ENCODE measurements at regions not wholly inside any gene's neighbourhood (a gene's known extent, or its start where the extent isn't known, plus 50 kb on each side); places are given as distances from the start of the nearest gene placed in this dataset.
"Not testable (repeated sequence)": the region's sequence is repeated elsewhere in the genome, so short reads cannot be mapped to it uniquely, and the experiment has no call there.

DNA sequence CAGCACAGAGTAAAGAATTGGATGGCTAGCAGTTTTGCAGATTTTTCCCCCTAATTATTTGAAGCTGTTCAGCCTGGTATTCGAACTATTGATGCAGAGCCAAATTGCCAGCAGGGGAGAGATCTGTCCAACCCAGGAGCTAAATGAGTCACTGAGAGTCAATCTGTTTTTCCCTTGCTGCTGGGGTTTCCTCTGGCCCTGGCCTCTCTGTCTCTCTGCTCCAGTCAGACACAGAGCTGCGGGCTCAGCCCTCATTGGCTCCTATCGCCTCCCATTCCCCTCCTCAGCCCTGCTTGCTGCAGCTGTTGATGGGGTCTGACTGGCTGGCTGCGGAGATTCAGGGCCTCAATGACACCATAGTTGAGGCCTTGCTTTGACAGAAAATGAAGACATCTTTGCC lies 284.9 kb upstream of the NOTCH2NLA start:
- H3K9me3 ChIP-seq (ENCODE audit: control insufficient read depth in 3 of 3, low read length in 3 of 3); H3K4me3 ChIP-seq (ENCODE audit: low read length in 3 of 3); H3K4me1 ChIP-seq (ENCODE audit: control insufficient read depth in 3 of 3, insufficient read depth in 3 of 3, low read length in 3 of 3); H3K9ac ChIP-seq (ENCODE audit: low read depth in 1 of 3, low read length in 3 of 3); H3K36me3 ChIP-seq (ENCODE audit: control insufficient read depth in 3 of 3, insufficient read depth in 3 of 3, low read length in 3 of 3); H3K27me3 ChIP-seq (ENCODE audit: control insufficient read depth in 3 of 3, insufficient read depth in 3 of 3, low read length in 3 of 3); H3K27ac ChIP-seq (ENCODE audit: low read depth, low read length): not testable (repeated sequence)

DNA sequence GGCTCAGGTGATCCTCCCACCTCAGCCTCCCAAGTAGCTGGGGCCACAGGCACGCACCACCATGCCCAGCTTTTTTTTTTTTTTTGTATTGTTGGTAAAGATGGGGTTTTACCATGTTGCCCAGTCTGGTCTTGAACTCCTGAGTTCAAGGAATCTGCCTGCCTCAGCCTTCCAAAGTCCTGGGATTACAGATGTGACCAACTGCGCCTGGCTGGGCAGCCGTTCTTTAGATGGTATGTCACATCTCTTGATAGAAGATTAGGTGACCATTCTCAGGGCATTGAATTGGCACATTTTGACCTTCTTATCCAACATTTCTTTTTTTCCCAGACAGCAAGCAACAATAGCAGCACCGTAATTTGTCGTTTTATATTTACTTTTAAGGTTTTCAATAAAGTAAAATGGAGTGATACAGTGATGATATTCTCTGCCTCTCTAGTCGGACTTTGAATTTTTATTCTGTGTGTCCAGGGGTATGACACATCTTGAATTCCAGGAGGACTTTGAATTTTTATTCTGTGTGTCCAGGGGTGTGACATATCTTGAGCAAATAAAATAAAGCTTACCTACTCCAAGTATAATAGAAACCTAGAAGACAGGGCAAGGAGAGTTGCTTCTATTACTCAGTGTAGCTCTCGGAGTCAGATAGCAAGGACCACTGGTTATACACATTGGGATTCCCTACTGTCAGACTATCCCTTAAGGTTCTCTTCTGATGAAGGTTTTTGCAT lies 282.4 kb upstream of the NOTCH2NLA start:
- H3K36me3 ChIP-seq (ENCODE audit: control insufficient read depth in 3 of 3, insufficient read depth in 3 of 3, low read length in 3 of 3); H3K27me3 ChIP-seq (ENCODE audit: control insufficient read depth in 3 of 3, insufficient read depth in 3 of 3, low read length in 3 of 3); H3K27ac ChIP-seq (ENCODE audit: low read depth, low read length); H3K9ac ChIP-seq (ENCODE audit: low read depth in 1 of 3, low read length in 3 of 3); H3K4me3 ChIP-seq (ENCODE audit: low read length in 3 of 3); H3K9me3 ChIP-seq (ENCODE audit: control insufficient read depth in 3 of 3, low read length in 3 of 3); H3K4me1 ChIP-seq (ENCODE audit: control insufficient read depth in 3 of 3, insufficient read depth in 3 of 3, low read length in 3 of 3): not testable (repeated sequence)

- H3K9ac ChIP-seq (ENCODE audit: low read depth in 1 of 3, low read length in 3 of 3); H3K9me3 ChIP-seq (ENCODE audit: control insufficient read depth in 3 of 3, low read length in 3 of 3); H3K36me3 ChIP-seq (ENCODE audit: control insufficient read depth in 3 of 3, insufficient read depth in 3 of 3, low read length in 3 of 3); H3K4me1 ChIP-seq (ENCODE audit: control insufficient read depth in 3 of 3, insufficient read depth in 3 of 3, low read length in 3 of 3); H3K27me3 ChIP-seq (ENCODE audit: control insufficient read depth in 3 of 3, insufficient read depth in 3 of 3, low read length in 3 of 3); H3K27ac ChIP-seq (ENCODE audit: low read depth, low read length); H3K4me3 ChIP-seq (ENCODE audit: low read length in 3 of 3): not testable (repeated sequence)
Observed at GRCh38 chr1:146510248-146510983, 281.6 kb upstream of the NOTCH2NLA start.

GRCh38 chr1:146504121-146504520 lies 275.3 kb upstream of the NOTCH2NLA start:
- not testable (repeated sequence) for H3K4me1 ChIP-seq (ENCODE audit: control insufficient read depth in 3 of 3, insufficient read depth in 3 of 3, low read length in 3 of 3); H3K36me3 ChIP-seq (ENCODE audit: control insufficient read depth in 3 of 3, insufficient read depth in 3 of 3, low read length in 3 of 3); H3K27ac ChIP-seq (ENCODE audit: low read depth, low read length); H3K9me3 ChIP-seq (ENCODE audit: control insufficient read depth in 3 of 3, low read length in 3 of 3); H3K27me3 ChIP-seq (ENCODE audit: control insufficient read depth in 3 of 3, insufficient read depth in 3 of 3, low read length in 3 of 3); H3K9ac ChIP-seq (ENCODE audit: low read depth in 1 of 3, low read length in 3 of 3); H3K4me3 ChIP-seq (ENCODE audit: low read length in 3 of 3)

- H3K4me3 ChIP-seq (ENCODE audit: low read length in 3 of 3); H3K9me3 ChIP-seq (ENCODE audit: control insufficient read depth in 3 of 3, low read length in 3 of 3); H3K27me3 ChIP-seq (ENCODE audit: control insufficient read depth in 3 of 3, insufficient read depth in 3 of 3, low read length in 3 of 3); H3K27ac ChIP-seq (ENCODE audit: low read depth, low read length); H3K36me3 ChIP-seq (ENCODE audit: control insufficient read depth in 3 of 3, insufficient read depth in 3 of 3, low read length in 3 of 3); H3K9ac ChIP-seq (ENCODE audit: low read depth in 1 of 3, low read length in 3 of 3); H3K4me1 ChIP-seq (ENCODE audit: control insufficient read depth in 3 of 3, insufficient read depth in 3 of 3, low read length in 3 of 3): not testable (repeated sequence)
Observed at GRCh38 chr1:146487555-146487954, 258.7 kb upstream of the NOTCH2NLA start.

- not testable (repeated sequence) for H3K9me3 ChIP-seq (ENCODE audit: control insufficient read depth in 3 of 3, low read length in 3 of 3); H3K9ac ChIP-seq (ENCODE audit: low read depth in 1 of 3, low read length in 3 of 3); H3K27ac ChIP-seq (ENCODE audit: low read depth, low read length); H3K4me1 ChIP-seq (ENCODE audit: control insufficient read depth in 3 of 3, insufficient read depth in 3 of 3, low read length in 3 of 3); H3K36me3 ChIP-seq (ENCODE audit: control insufficient read depth in 3 of 3, insufficient read depth in 3 of 3, low read length in 3 of 3); H3K27me3 ChIP-seq (ENCODE audit: control insufficient read depth in 3 of 3, insufficient read depth in 3 of 3, low read length in 3 of 3); H3K4me3 ChIP-seq (ENCODE audit: low read length in 3 of 3)
Observed at GRCh38 chr1:146487155-146487554, 258.3 kb upstream of the NOTCH2NLA start.

GRCh38 chr1:146486300-146487014 lies 257.6 kb upstream of the NOTCH2NLA start:
- H3K4me1 ChIP-seq (ENCODE audit: control insufficient read depth in 3 of 3, insufficient read depth in 3 of 3, low read length in 3 of 3); H3K27ac ChIP-seq (ENCODE audit: low read depth, low read length); H3K9me3 ChIP-seq (ENCODE audit: control insufficient read depth in 3 of 3, low read length in 3 of 3); H3K9ac ChIP-seq (ENCODE audit: low read depth in 1 of 3, low read length in 3 of 3); H3K27me3 ChIP-seq (ENCODE audit: control insufficient read depth in 3 of 3, insufficient read depth in 3 of 3, low read length in 3 of 3); H3K36me3 ChIP-seq (ENCODE audit: control insufficient read depth in 3 of 3, insufficient read depth in 3 of 3, low read length in 3 of 3): not testable (repeated sequence)
- peak overlapping the region in 1 of 3 donors; percentile 35 for H3K4me3 ChIP-seq (ENCODE audit: low read length in 3 of 3)

GRCh38 chr1:146484195-146484594 lies 255.4 kb upstream of the NOTCH2NLA start:
- H3K36me3 ChIP-seq (ENCODE audit: control insufficient read depth in 3 of 3, insufficient read depth in 3 of 3, low read length in 3 of 3); H3K27me3 ChIP-seq (ENCODE audit: control insufficient read depth in 3 of 3, insufficient read depth in 3 of 3, low read length in 3 of 3); H3K4me3 ChIP-seq (ENCODE audit: low read length in 3 of 3); H3K4me1 ChIP-seq (ENCODE audit: control insufficient read depth in 3 of 3, insufficient read depth in 3 of 3, low read length in 3 of 3); H3K9ac ChIP-seq (ENCODE audit: low read depth in 1 of 3, low read length in 3 of 3); H3K9me3 ChIP-seq (ENCODE audit: control insufficient read depth in 3 of 3, low read length in 3 of 3); H3K27ac ChIP-seq (ENCODE audit: low read depth, low read length): not testable (repeated sequence)

DNA sequence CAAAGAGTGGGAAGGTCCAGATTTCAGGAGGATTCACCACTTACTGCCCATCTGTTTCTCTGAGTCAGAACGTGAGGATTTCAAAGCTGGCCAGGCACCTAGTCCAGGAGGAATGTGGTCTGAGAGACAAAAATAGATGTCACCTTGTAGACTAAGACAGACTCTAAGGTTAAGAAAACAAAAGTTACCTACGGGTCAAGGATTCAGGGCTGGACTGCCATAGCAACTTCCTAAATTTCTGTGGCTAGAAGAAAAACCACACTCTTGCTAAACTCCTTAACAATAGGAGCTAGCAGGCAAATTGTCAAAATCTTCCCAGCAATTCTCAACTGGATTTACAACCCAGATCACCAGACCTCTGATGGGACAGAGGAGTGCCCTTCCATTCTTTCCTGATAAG lies 250.4 kb upstream of the NOTCH2NLA start:
- not testable (repeated sequence) for H3K4me3 ChIP-seq (ENCODE audit: low read length in 3 of 3); H3K27me3 ChIP-seq (ENCODE audit: control insufficient read depth in 3 of 3, insufficient read depth in 3 of 3, low read length in 3 of 3); H3K4me1 ChIP-seq (ENCODE audit: control insufficient read depth in 3 of 3, insufficient read depth in 3 of 3, low read length in 3 of 3); H3K9me3 ChIP-seq (ENCODE audit: control insufficient read depth in 3 of 3, low read length in 3 of 3); H3K27ac ChIP-seq (ENCODE audit: low read depth, low read length); H3K9ac ChIP-seq (ENCODE audit: low read depth in 1 of 3, low read length in 3 of 3); H3K36me3 ChIP-seq (ENCODE audit: control insufficient read depth in 3 of 3, insufficient read depth in 3 of 3, low read length in 3 of 3)

DNA sequence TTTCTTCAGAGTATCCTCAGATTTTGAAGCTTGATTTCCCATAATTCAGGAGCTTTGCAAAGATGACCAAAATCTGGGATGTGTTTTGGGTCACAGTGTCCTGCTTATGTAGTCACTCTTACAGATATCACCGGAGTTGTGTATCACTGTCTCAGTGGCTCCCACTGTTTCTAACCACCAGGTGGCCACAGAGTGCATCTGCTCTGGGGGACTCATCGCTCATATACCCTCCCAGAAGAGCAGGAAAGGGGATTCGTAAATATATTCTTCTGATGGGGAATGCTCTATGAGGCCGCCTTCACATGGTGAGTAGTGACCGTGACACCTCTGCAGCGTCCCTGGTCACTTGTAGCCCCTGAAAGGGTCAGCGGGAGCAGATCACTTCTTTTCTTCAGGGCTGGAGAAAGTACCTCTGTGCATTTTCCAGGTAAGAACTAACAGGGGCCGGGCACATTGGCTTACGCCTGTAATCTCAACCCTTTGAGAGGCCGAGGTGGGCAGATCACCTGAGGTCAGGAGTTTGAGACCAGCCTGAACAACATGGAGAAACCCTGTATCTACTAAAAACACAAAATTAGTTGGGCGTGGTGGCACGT lies 249.4 kb upstream of the NOTCH2NLA start:
- not testable (repeated sequence) for H3K4me1 ChIP-seq (ENCODE audit: control insufficient read depth in 3 of 3, insufficient read depth in 3 of 3, low read length in 3 of 3); H3K9me3 ChIP-seq (ENCODE audit: control insufficient read depth in 3 of 3, low read length in 3 of 3); H3K4me3 ChIP-seq (ENCODE audit: low read length in 3 of 3); H3K27me3 ChIP-seq (ENCODE audit: control insufficient read depth in 3 of 3, insufficient read depth in 3 of 3, low read length in 3 of 3); H3K27ac ChIP-seq (ENCODE audit: low read depth, low read length); H3K9ac ChIP-seq (ENCODE audit: low read depth in 1 of 3, low read length in 3 of 3); H3K36me3 ChIP-seq (ENCODE audit: control insufficient read depth in 3 of 3, insufficient read depth in 3 of 3, low read length in 3 of 3)
